Cardiac fibroblast (primary cell): ENCODE measurements at regions not wholly inside any gene's neighbourhood (a gene's known extent, or its start where the extent isn't known, plus 50 kb on each side); places are given as distances from the start of the nearest gene placed in this dataset.

Source experiments
- DNase-seq, 2 donors: peaks; one replicate each; pipeline versions ENCODE4 v3.0.0 to v3.0.0-alpha.2; 2010; ENCODE audit warnings: low read depth in 2 of 2
- H3K4me3 ChIP-seq, 2 donors: replicated peaks in 1 of 2; 1 replicate in 1 of 2; 2 replicates in 1 of 2; pipeline ENCODE4 v1.5.1; 2011; ENCODE audit warnings: low read depth in 2 of 2, low read length in 2 of 2, mild to moderate bottlenecking in 2 of 2, moderate library complexity in 1 of 2
- CTCF ChIP-seq: IDR thresholded peaks from one replicate; pipeline ENCODE4 v1.5.1; 2011; ENCODE audit warnings: low read depth, mild to moderate bottlenecking, low read length, inconsistent platforms

- peak; percentile 52 to 71 for DNase-seq
- no peak overlapping the region for H3K4me3 ChIP-seq
- no peak for TF ChIP-seq CTCF
Measured at GRCh38 chr10:88042160-88043100, 179.0 kb downstream of the PTEN start.

DNA sequence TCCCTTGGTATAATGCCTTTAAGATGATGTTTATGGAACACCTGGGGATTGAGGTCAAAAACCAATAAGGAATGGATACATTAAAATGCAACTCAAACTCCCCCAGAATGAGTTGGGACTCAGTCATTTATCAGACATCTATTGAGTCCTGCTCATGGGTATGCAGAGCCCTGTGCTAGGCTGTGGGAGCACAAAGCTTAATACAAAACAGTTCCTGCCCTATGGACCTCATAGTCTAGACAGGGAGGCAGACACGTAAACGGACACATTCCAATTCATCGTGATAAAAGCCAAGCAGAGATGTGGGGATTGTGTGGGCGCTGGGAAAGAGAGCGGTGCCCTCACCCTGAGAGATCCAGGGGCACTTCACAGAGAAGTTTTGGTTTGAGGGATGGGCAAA is 181.7 kb downstream of the PTEN start:
- H3K4me3 ChIP-seq, result no peak overlapping the region
- no peak for TF ChIP-seq CTCF
- no peak for DNase-seq

DNA sequence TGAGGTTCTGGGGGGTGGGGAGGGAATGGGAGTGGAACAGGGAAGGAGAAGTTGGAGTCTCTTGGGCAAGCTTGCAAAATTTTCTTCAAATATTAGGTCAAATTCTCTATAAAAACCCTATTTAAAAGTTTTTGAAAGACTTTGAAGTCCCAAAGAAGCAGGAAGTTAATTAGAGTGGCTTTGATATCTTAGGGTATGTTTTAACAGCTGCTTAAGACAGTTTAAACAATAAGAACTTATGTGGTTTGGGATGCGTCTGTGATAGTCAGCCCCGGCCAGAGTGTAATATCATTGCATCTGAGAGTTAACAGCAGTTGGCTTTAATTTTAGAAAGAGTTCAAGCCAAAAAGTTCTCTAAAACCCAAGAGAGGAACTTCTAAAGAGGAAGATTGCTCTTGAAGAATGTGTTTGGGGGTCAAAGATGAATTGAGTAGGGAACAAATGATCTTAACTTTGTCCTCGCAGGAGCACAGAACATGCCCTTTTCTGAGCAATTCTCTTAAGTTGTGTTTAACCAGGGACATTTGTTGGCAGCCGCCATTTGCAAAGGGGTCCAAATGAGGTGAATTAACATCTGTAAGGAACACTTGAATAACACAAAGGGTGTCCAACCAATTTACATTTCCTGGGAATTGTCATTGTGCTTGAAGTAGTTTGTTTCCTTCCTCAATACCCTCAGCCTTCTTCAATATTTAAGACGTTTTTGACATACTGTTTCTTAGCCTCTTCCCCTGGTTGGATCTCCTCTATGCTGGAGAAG is 182.4 kb downstream of the PTEN start:
- DNase-seq, result no peak
- H3K4me3 ChIP-seq, result no peak overlapping the region
- no peak for TF ChIP-seq CTCF

GRCh38 chr10:88047579-88047978 is 184.2 kb downstream of the PTEN start:
- no peak for TF ChIP-seq CTCF
- no peak for DNase-seq
- H3K4me3 ChIP-seq, result no peak overlapping the region

GRCh38 chr10:88048312-88048711 is 184.9 kb downstream of the PTEN start:
- no peak overlapping the region for H3K4me3 ChIP-seq
- no peak for DNase-seq
- no peak for TF ChIP-seq CTCF

- no peak for DNase-seq
- H3K4me3 ChIP-seq, result no peak overlapping the region
- no peak for TF ChIP-seq CTCF
Measured at GRCh38 chr10:88049204-88049603, 185.8 kb downstream of the PTEN start.
